Adrenal gland (tissue), 9 donors: ENCODE measurements at regions not wholly inside any gene's neighbourhood (a gene's known extent, or its start where the extent isn't known, plus 50 kb on each side); places are given as distances from the start of the nearest gene placed in this dataset.

Experiments
- DNase-seq, 7 donors: peaks; one replicate each; pipeline ENCODE4 v3.0.0-alpha.2; 2019 to 2020
- H3K27ac ChIP-seq, 5 donors: fragments of 200-600 bp; sonication (generic) in 4 of 5; 1 replicate in 3 of 5; 2 replicates in 2 of 5; pipeline versions ENCODE4 v1.5.1 to v1.8.0; 2016 to 2020; ENCODE audit warnings: mild to moderate bottlenecking in 1 of 5
- H3K27me3 ChIP-seq: fragments of 200-600 bp; 2 replicates; pipeline ENCODE4 v1.8.0; 2021
- H3K36me3 ChIP-seq, 2 donors: fragments of 200-600 bp; replicated peaks in 1 of 2; 1 replicate in 1 of 2; 2 replicates in 1 of 2; pipeline versions ENCODE4 v1.5.1 to v1.8.0; 2018 to 2022
- H3K4me1 ChIP-seq, 2 donors: fragments of 200-600 bp; replicated peaks in 1 of 2; 1 replicate in 1 of 2; 2 replicates in 1 of 2; pipeline versions ENCODE4 v1.5.1 to v1.8.0; 2018 to 2021
- H3K4me3 ChIP-seq, 4 donors: fragments of 200-600 bp; sonication (generic) in 3 of 4; one replicate each; pipeline ENCODE4 v1.5.1; 2016 to 2018
- H3K9me3 ChIP-seq, 3 donors: fragments of 200-600 bp; sonication (generic) in 1 of 3; replicated peaks in 1 of 3; 1 replicate in 2 of 3; 2 replicates in 1 of 3; pipeline versions ENCODE4 v1.5.1 to v1.8.0; 2016 to 2021
- POLR2A ChIP-seq, 2 donors: fragments of 450-650 bp; IDR thresholded peaks; one replicate each; pipeline ENCODE4 v1.6.1; 2017; ENCODE audit warnings: antibody characterized with exemption in 2 of 2, mild to moderate bottlenecking in 2 of 2, moderate library complexity in 1 of 2
- WGBS, 4 donors: extraction: QIAGEN DNeasy Blood & Tissue Kit in 2 of 4; methylation state at CpG; one replicate each; pipeline versions ENCODE4 v1.1.5 to v1.1.7; 2013 to 2017; 5-methylcytosine and 5-hydroxymethylcytosine counted together
- intact Hi-C, 2 donors: fragments of 100-400 bp; cut with DNase I; formaldehyde crosslinking; loops; one replicate each; pipeline versions ENCODE4 v1.14.1 to v1.15.0; 2022 to 2023
- TF ChIP-seq, protein P1 (sequence below), 6 experiments: fragments of 450-650 bp in 4 of 6; fragments of 200-600 bp in 2 of 6; sonication (generic) in 1 of 6; IDR thresholded peaks; 1 replicate in 5 of 6; 2 replicates in 1 of 6; pipeline versions ENCODE4 v1.5.1 to v1.8.0; 2016 to 2021; ENCODE audit warnings: antibody characterized with exemption in 6 of 6, mild to moderate bottlenecking in 2 of 6, moderate library complexity in 1 of 6
- donor health status: healthy with polysubstance abuse.
- donor health status: Bipolar disorder and iron deficiency.
- donor health status: DM: yes; HTN: yes; CAD: no.
- donor health status: DM: no; HTN: no; CAD: no.
- donor health status: DM: no; HTN: no; CAD: no.

- WGBS, 4 donors, result 68 to 71% (median 68%) methylated on average over 5 of the region's 5 CpGs
- Histone ChIP-seq H3K27ac (no peak overlapping the region), H3K4me1 (peaks cover 4 to 5% of the 10 kb centered on the region in 2 donors), H3K27me3 (no peaks in the 10 kb centered on the region), H3K36me3 (no peaks in the 10 kb centered on the region), H3K9me3 (no peaks in the 10 kb centered on the region), H3K4me3 (no peak overlapping the region)
- no peak for DNase-seq
- TF ChIP-seq, protein P1, sequence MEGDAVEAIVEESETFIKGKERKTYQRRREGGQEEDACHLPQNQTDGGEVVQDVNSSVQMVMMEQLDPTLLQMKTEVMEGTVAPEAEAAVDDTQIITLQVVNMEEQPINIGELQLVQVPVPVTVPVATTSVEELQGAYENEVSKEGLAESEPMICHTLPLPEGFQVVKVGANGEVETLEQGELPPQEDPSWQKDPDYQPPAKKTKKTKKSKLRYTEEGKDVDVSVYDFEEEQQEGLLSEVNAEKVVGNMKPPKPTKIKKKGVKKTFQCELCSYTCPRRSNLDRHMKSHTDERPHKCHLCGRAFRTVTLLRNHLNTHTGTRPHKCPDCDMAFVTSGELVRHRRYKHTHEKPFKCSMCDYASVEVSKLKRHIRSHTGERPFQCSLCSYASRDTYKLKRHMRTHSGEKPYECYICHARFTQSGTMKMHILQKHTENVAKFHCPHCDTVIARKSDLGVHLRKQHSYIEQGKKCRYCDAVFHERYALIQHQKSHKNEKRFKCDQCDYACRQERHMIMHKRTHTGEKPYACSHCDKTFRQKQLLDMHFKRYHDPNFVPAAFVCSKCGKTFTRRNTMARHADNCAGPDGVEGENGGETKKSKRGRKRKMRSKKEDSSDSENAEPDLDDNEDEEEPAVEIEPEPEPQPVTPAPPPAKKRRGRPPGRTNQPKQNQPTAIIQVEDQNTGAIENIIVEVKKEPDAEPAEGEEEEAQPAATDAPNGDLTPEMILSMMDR (IDR thresholded peaks at IDR 0.05), result no peak
- no peak for TF ChIP-seq POLR2A (IDR thresholded peaks at IDR 0.05)
- intact Hi-C loops, result no loop called here
These were observed 64.9 kb upstream of the EED start for GRCh38 chr11:86179646-86180064.

DNA sequence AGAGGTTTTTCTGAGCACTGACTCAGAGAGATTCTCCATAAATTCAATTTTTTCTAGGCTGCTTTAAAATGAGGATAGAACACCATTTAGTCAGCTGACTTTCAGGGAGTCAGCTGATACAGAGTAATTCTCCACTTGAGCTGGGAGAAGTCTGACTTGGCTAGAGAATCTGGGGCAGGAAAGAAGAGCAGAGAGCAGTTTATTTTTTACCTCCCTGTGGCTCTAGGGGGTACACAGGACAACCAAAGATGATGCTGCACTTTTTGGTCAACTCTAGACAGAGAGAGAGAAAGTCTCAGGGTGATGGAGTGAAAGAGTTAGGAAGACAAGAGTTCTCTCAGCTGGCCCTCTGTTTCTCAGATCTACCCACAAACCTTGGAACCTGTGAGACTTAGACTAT, 67.3 kb upstream of the EED start:
- DNase-seq, result no peak
- TF ChIP-seq, protein P1 (IDR thresholded peaks at IDR 0.05), result no peak
- no peak for TF ChIP-seq POLR2A (IDR thresholded peaks at IDR 0.05)
- H3K4me1 ChIP-seq, result peaks cover 17 to 22% of the 10 kb centered on the region in 2 donors
- no peaks in the 10 kb centered on the region for H3K9me3 ChIP-seq
- no peaks in the 10 kb centered on the region for H3K36me3 ChIP-seq
- H3K27me3 ChIP-seq, result no peaks in the 10 kb centered on the region
- H3K4me3 ChIP-seq, result no peak overlapping the region
- intact Hi-C loops, result no loop called here
- H3K27ac ChIP-seq, result no peak overlapping the region

DNA sequence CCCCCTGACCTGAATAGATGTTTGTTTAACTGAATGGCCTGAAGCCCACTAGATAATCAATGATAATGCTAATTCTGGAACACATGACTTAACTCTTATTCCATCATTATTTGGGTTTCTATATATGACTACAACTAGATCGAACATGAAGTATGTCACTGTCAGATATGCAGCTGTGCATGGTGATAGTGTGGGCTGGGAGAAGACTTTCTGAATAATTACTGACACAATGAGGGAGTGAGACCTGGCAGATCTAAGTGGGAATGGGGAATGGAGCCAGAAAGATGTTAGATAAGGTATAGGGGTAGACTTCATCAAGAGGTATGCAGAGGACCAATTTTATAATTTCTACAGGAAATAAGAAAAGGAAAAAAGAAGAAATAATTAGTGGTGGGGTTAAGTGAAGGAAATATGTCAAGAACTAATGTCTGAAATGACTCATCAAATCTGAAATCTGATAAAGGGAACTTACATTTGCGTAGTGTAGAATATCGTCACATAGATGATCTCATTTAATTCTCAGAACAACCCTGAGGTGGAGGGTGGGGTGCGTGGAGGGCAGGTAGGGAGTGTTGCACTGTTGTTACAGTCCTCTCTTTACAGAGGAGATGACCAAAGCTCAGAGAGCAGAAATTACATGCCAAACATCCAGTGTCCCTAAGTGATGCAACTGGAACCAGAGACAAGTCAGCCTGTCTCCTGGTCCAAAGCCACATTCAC, 68.2 kb upstream of the EED start:
- H3K4me3 ChIP-seq, result no peak overlapping the region
- no peaks in the 10 kb centered on the region for H3K27me3 ChIP-seq
- DNase-seq, result no peak
- H3K9me3 ChIP-seq, result no peaks in the 10 kb centered on the region
- H3K4me1 ChIP-seq, result peaks cover 17 to 22% of the 10 kb centered on the region in 2 donors
- H3K36me3 ChIP-seq, result no peaks in the 10 kb centered on the region
- TF ChIP-seq, protein P1 (IDR thresholded peaks at IDR 0.05), result no peak
- no peak for TF ChIP-seq POLR2A (IDR thresholded peaks at IDR 0.05)
- H3K27ac ChIP-seq, result no peak overlapping the region
- intact Hi-C loops, result no loop called here
- WGBS, 4 donors, result 44 to 47% (median 45%) methylated on average over 4 of the region's 4 CpGs

GRCh38 chr11:86175626-86176025, 68.9 kb upstream of the EED start:
- H3K36me3 ChIP-seq, result no peaks in the 10 kb centered on the region
- no peaks in the 10 kb centered on the region for H3K27me3 ChIP-seq
- H3K4me3 ChIP-seq, result no peak overlapping the region
- H3K27ac ChIP-seq, result peak overlapping the region in 1 of 5 donors; percentile 88
- DNase-seq, result no peak
- peaks cover 17 to 22% of the 10 kb centered on the region in 2 donors for H3K4me1 ChIP-seq
- intact Hi-C loops, result no loop called here
- WGBS, 4 donors, result 98 to 100% (median 98%) methylated on average over 2 of the region's 2 CpGs
- TF ChIP-seq, protein P1 (IDR thresholded peaks at IDR 0.05), result no peak
- no peak for TF ChIP-seq POLR2A (IDR thresholded peaks at IDR 0.05)
- H3K9me3 ChIP-seq, result no peaks in the 10 kb centered on the region
